PFSK-1 (cell line): ENCODE measurements at regions not wholly inside any gene's neighbourhood (a gene's known extent, or its start where the extent isn't known, plus 50 kb on each side); places are given as distances from the start of the nearest gene placed in this dataset.

Experiments
- FOXP2 ChIP-seq: optimal IDR thresholded peaks from 2 replicates; pipeline ENCODE3; 2011; ENCODE audit warnings: borderline replicate concordance, control low read depth, inconsistent platforms; ENCODE audit not compliant: insufficient read depth; ENCODE audit errors: extremely low read length, extremely low read depth
- POLR2AphosphoS5 ChIP-seq: IDR thresholded peaks from 2 replicates; pipeline ENCODE4 v1.6.1; 2012; ENCODE audit warnings: low read depth, mild to moderate bottlenecking, control low read depth, low read length, moderate library complexity
- SIN3A ChIP-seq: IDR thresholded peaks from 2 replicates; pipeline ENCODE4 v1.6.1; 2012; ENCODE audit warnings: mild to moderate bottlenecking, low read length, moderate library complexity, borderline replicate concordance; ENCODE audit not compliant: insufficient read depth
- TAF1 ChIP-seq: IDR thresholded peaks from 2 replicates; pipeline ENCODE4 v1.6.1; 2012; ENCODE audit warnings: low read length, control low read depth, borderline replicate concordance; ENCODE audit not compliant: insufficient read depth
- TF ChIP-seq, protein P1 (sequence below), 2 experiments: IDR thresholded peaks; 2 replicates each; pipeline versions ENCODE4 v1.6.1 to v1.8.0; 2011 to 2012; ENCODE audit warnings: low read depth in 2 of 2, low read length in 2 of 2, control low read depth in 1 of 2, inconsistent platforms in 1 of 2, mild to moderate bottlenecking in 1 of 2, moderate library complexity in 1 of 2; ENCODE audit not compliant: insufficient read depth in 1 of 2

DNA sequence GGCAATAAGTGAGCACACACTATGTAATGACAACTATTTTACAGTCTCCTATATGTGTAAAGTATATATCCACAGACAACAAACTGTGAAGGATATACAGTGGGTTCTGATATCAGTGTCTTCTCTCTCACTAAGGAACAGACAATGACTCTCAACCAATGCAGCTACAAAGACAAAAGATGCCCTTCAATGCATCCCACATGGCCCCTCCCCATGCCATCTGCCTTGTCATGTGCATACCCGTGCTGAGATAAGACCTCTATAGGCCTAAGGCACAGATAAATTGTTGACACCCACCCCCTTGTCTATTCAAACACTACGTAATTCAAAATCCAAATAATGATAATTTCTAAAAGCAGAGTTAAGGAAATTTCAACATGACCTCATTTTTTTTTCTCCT, 1123.5 kb upstream of the MAP3K7 start:
- TF ChIP-seq TAF1, result no peak
- no peak for TF ChIP-seq FOXP2
- TF ChIP-seq POLR2AphosphoS5, result no peak
- TF ChIP-seq, protein P1, sequence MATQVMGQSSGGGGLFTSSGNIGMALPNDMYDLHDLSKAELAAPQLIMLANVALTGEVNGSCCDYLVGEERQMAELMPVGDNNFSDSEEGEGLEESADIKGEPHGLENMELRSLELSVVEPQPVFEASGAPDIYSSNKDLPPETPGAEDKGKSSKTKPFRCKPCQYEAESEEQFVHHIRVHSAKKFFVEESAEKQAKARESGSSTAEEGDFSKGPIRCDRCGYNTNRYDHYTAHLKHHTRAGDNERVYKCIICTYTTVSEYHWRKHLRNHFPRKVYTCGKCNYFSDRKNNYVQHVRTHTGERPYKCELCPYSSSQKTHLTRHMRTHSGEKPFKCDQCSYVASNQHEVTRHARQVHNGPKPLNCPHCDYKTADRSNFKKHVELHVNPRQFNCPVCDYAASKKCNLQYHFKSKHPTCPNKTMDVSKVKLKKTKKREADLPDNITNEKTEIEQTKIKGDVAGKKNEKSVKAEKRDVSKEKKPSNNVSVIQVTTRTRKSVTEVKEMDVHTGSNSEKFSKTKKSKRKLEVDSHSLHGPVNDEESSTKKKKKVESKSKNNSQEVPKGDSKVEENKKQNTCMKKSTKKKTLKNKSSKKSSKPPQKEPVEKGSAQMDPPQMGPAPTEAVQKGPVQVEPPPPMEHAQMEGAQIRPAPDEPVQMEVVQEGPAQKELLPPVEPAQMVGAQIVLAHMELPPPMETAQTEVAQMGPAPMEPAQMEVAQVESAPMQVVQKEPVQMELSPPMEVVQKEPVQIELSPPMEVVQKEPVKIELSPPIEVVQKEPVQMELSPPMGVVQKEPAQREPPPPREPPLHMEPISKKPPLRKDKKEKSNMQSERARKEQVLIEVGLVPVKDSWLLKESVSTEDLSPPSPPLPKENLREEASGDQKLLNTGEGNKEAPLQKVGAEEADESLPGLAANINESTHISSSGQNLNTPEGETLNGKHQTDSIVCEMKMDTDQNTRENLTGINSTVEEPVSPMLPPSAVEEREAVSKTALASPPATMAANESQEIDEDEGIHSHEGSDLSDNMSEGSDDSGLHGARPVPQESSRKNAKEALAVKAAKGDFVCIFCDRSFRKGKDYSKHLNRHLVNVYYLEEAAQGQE (IDR thresholded peaks at IDR 0.05; ENCODE audit: insufficient read depth in 1 of 2, low read depth in 2 of 2, low read length in 2 of 2), result no peak
- TF ChIP-seq SIN3A, result no peak

DNA sequence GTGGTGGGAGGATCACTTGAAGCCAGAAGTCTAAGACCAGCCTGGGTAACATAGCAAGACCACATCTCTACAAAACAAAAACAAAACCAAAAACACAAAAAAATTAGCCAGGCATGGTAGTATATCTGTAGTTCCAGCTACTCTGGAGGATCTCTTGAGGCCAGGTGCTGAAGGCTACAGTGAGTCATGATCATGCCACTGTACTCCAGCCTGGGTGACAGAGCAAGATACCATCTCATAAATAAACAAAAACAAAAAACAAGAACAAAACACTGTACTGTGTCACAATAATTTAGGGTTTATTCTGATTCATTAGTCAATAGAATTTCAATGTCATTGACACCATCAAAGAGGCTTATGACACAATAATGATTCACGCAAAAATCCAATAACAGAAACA, 1121.7 kb upstream of the MAP3K7 start:
- no peak for TF ChIP-seq POLR2AphosphoS5
- TF ChIP-seq SIN3A, result no peak
- no peak for TF ChIP-seq TAF1
- TF ChIP-seq, protein P1 (IDR thresholded peaks at IDR 0.05; ENCODE audit: insufficient read depth in 1 of 2, low read depth in 2 of 2, low read length in 2 of 2), result no peak
- TF ChIP-seq FOXP2, result no peak

DNA sequence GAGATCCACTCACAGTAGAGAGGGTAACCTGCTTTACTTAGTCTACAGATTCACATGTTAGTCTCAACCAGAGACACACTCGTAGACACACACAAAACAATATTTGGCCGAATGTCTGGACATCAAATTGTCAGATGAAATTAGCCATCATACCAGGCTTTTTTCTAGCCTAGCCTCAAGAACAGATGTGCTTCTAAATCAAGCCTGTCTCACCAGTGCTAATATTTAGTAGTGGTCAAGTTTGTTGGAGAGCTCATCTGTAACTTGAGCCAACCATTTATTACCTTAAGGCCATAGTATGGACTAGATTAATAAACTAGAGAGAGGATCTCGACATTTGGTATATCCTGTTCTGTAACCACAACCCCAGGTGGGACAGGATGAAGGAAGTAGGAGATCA, 1118.8 kb upstream of the MAP3K7 start:
- TF ChIP-seq TAF1, result no peak
- no peak for TF ChIP-seq FOXP2
- TF ChIP-seq, protein P1 (IDR thresholded peaks at IDR 0.05; ENCODE audit: insufficient read depth in 1 of 2, low read depth in 2 of 2, low read length in 2 of 2), result no peak
- no peak for TF ChIP-seq SIN3A
- no peak for TF ChIP-seq POLR2AphosphoS5

DNA sequence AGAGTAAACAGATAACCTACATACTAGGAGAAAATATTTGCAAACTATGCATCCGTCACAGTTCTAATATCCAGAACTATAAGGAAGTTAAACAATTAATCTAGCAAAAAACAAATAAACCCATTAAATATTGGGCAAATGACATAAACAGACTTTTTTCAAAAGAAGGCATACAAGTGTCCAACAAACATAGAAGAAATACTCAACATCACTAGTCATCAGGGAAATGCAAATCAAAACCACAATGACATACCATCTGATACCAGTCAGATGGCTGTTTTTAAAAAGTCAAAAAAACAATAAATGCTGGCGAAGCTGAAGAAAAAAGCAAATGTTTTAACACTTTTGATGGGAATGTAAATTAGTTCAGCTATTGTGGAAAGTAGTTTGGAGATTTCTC, 1117.7 kb upstream of the MAP3K7 start:
- TF ChIP-seq TAF1 (no peak), FOXP2 (no peak), SIN3A (no peak), POLR2AphosphoS5 (no peak)
- TF ChIP-seq, protein P1 (IDR thresholded peaks at IDR 0.05; ENCODE audit: insufficient read depth in 1 of 2, low read depth in 2 of 2, low read length in 2 of 2), result no peak

DNA sequence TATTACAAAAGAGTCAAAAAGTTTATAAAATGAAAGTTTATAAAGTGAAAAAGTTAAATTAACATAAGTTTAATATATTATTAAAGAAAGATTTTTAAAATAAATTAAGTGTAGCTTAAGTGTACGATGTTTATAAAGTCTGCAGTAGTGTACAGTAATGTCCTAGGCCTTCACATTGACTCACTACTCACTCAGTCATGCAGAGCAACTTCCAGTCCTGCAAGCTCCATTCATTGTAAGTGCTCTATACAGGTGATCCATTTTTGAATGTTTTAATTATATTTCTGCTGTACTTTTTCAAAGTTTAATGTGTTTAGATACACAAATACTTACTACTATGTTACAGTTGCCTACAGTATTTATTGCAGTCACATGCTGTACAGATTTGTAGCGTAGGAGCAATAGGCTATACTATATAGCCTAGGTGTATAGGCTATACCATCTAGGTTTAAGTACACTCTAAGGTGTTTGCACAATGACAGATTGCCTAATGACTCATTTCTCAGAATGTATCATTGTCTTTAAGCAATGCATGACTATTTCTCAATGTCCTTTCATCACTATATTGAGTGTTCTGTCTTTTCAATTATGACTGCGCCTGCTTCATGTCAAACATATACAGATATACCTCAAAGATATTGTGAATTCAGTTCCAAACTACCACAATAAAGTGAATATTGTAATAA, 1110.3 kb upstream of the MAP3K7 start:
- no peak for TF ChIP-seq SIN3A
- no peak for TF ChIP-seq POLR2AphosphoS5

DNA sequence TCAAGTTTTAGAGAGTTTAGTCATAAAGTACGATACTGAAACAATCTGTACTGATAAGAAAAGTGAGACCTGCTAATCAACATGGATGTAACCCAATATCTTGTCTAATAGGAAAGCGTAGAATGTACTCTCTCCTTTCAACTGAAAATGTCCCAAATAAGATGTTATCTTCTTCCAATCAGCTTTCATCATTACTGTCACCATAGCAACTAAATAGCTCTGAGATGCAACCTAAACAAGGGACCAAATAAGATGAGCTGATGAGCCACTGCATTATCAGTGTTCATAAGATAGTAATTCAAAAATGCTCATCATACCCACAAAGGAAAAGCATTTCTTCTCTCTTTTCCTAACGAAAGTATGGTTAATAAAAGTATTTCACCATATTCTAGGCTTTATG, 1108.3 kb upstream of the MAP3K7 start:
- TF ChIP-seq, protein P1 (IDR thresholded peaks at IDR 0.05; ENCODE audit: insufficient read depth in 1 of 2, low read depth in 2 of 2, low read length in 2 of 2), result no peak
- TF ChIP-seq FOXP2, result no peak
- no peak for TF ChIP-seq TAF1
